NB4 (cell line): ENCODE measurements at regions not wholly inside any gene's neighbourhood (a gene's known extent, or its start where the extent isn't known, plus 50 kb on each side); places are given as distances from the start of the nearest gene placed in this dataset.

ENCODE experiments used
- CTCF ChIP-seq: IDR thresholded peaks from one replicate; pipeline ENCODE4 v1.5.1; 2012; ENCODE audit warnings: low read depth, low read length
- MAX ChIP-seq: IDR thresholded peaks from 2 replicates; pipeline ENCODE4 v1.6.1; 2011; ENCODE audit warnings: low read depth, low read length
- MYC ChIP-seq: IDR thresholded peaks from 2 replicates; pipeline ENCODE4 v1.6.1; 2011; ENCODE audit warnings: low read depth, low read length
- POLR2A ChIP-seq: IDR thresholded peaks from 2 replicates; pipeline ENCODE4 v1.6.1; 2011; ENCODE audit warnings: mild to moderate bottlenecking; ENCODE audit not compliant: insufficient read length; ENCODE audit errors: extremely low read depth

- TF ChIP-seq CTCF (no peak), MYC (no peak), MAX (no peak), POLR2A (no peak)
Observed at GRCh38 chr12:78556651-78557050, 307.9 kb upstream of the SYT1 start.
